ENCODE measurements at regions not wholly inside any gene's neighbourhood (a gene's known extent, or its start where the extent isn't known, plus 50 kb on each side); places are given as distances from the start of the nearest gene placed in this dataset.

- H3K9me3 Mint-ChIP-seq = no peaks in the 10 kb centered on the region
- H3K4me3 Mint-ChIP-seq = no peak overlapping the region
- peaks cover 64% of the 10 kb centered on the region for H3K4me1 Mint-ChIP-seq
- H3K27me3 Mint-ChIP-seq = no peaks in the 10 kb centered on the region
- H3K36me3 Mint-ChIP-seq = peaks cover 4% of the 10 kb centered on the region
- no peak overlapping the region for H3K27ac Mint-ChIP-seq
These were observed 70.8 kb downstream of the NCOR2 start for GRCh38 chr12:124496584-124496983.

- no peaks in the 10 kb centered on the region for H3K9me3 Mint-ChIP-seq
These were observed 72.0 kb downstream of the NCOR2 start for GRCh38 chr12:124495194-124495983.

GRCh38 chr12:124494751-124495129 is 72.7 kb downstream of the NCOR2 start:
- peaks cover 4% of the 10 kb centered on the region for H3K36me3 Mint-ChIP-seq
- H3K27ac Mint-ChIP-seq = no peak overlapping the region
- no peak overlapping the region for H3K4me3 Mint-ChIP-seq
- peaks cover 57% of the 10 kb centered on the region for H3K4me1 Mint-ChIP-seq
- no peaks in the 10 kb centered on the region for H3K9me3 Mint-ChIP-seq
- no peaks in the 10 kb centered on the region for H3K27me3 Mint-ChIP-seq

More at GRCh38 chr12:124495194-124495983, 72.0 kb downstream of the NCOR2 start:
- Mint-ChIP-seq H3K4me3 (no peak overlapping the region), H3K27me3 (no peaks in the 10 kb centered on the region), H3K36me3 (peaks cover 4% of the 10 kb centered on the region), H3K27ac (no peak overlapping the region), H3K4me1 (peaks cover 58% of the 10 kb centered on the region)

DNA sequence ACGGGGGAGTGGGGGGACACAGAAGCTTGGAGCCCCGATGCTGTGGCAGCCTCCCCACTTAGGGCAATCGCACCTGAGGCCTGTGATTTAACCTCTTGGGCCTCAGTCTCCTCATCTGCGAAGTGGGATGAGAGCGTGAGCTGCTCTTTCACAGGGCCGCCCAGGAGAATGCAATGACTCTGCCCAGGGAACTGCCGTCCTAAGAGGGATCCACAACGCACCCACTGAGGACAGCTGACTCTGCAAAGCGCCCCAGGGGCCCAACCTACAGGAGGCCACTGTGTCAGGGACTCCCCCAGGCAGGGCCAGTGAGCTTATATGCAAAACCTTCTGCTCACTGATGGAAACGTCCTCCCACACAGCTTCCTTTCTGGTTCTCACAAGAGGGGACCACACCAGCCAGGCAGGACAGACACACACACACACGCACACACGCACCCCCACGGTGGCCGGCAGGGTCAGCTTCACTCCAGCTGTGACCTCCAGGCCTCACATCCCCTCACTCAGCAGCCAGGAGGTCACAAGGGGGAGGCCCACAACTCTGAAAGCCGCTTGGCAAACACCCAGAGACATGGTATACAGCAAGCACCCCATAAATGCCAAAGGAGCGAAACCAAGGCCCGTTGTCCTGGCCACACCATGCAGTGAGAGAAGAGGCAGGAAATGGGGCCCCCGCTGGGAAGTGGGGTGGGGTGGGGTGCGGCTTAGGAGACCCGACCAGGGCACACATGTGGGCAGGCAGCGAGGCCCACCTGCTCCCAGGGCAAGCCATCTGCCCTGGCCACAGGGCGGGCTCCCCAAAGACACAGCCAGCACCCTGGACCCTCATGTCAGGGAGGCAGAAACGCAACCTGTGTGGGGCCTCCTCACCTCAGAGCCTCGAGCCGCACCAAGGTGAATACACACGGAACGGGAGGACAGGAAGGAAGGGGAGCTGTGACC is 73.3 kb downstream of the NCOR2 start:
- no peaks in the 10 kb centered on the region for H3K9me3 Mint-ChIP-seq
- peak overlapping the region; percentile 87 for H3K27ac Mint-ChIP-seq
- H3K4me1 Mint-ChIP-seq = peaks cover 50% of the 10 kb centered on the region
- H3K27me3 Mint-ChIP-seq = no peaks in the 10 kb centered on the region
- H3K36me3 Mint-ChIP-seq = peaks cover 4% of the 10 kb centered on the region
- peak overlapping the region; percentile 33 for H3K4me3 Mint-ChIP-seq

GRCh38 chr12:124492879-124493808 is 74.3 kb downstream of the NCOR2 start:
- no peak overlapping the region for H3K4me3 Mint-ChIP-seq

DNA sequence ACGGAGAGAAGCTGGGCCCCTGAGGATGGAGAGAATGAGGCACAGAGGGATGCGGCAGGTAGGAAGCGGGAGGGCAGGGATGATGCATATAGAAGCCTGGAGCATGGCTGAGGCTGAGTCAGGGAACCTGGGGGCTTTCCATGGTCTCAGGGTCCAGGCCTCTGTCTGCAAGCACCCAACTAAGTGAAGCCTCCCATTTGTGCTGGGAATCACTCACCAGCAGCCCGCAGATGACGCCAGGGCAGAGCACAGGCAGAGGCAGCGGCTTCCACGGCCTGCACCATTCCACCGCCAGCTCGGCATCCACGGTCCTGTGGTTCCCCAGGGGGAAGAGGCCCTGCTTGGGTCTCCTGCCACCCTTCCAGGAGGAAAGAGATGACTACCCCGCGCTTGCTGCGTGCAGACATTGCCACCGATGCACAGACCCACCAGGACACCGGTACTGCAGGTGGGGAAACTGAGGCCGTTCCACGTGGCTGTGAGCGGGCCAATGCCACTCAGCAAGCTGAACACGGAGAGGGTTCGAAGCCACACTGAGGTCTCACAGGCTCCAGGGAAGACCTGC is 75.5 kb downstream of the NCOR2 start:
- Mint-ChIP-seq H3K4me3 (peak overlapping the region; percentile 7), H3K4me1 (peaks cover 33% of the 10 kb centered on the region), H3K36me3 (peaks cover 4% of the 10 kb centered on the region), H3K9me3 (no peaks in the 10 kb centered on the region), H3K27me3 (no peaks in the 10 kb centered on the region), H3K27ac (no peak overlapping the region)

More at GRCh38 chr12:124492879-124493808, 74.3 kb downstream of the NCOR2 start:
- Mint-ChIP-seq H3K4me1 (peaks cover 41% of the 10 kb centered on the region), H3K36me3 (peaks cover 2% of the 10 kb centered on the region), H3K27me3 (no peaks in the 10 kb centered on the region), H3K9me3 (no peaks in the 10 kb centered on the region), H3K27ac (no peak overlapping the region)

- H3K4me3 Mint-ChIP-seq = no peak overlapping the region
- H3K4me1 Mint-ChIP-seq = peaks cover 31% of the 10 kb centered on the region
These were observed 76.1 kb downstream of the NCOR2 start for GRCh38 chr12:124491310-124491709.

GRCh38 chr12:124490584-124491305 is 76.7 kb downstream of the NCOR2 start:
- Mint-ChIP-seq H3K4me3 (no peak overlapping the region), H3K27ac (no peak overlapping the region), H3K4me1 (peaks cover 28% of the 10 kb centered on the region), H3K9me3 (no peaks in the 10 kb centered on the region), H3K27me3 (no peaks in the 10 kb centered on the region), H3K36me3 (peaks cover 4% of the 10 kb centered on the region)

More at GRCh38 chr12:124491310-124491709, 76.1 kb downstream of the NCOR2 start:
- Mint-ChIP-seq H3K27me3 (no peaks in the 10 kb centered on the region), H3K9me3 (no peaks in the 10 kb centered on the region), H3K36me3 (peaks cover 4% of the 10 kb centered on the region), H3K27ac (no peak overlapping the region)

DNA sequence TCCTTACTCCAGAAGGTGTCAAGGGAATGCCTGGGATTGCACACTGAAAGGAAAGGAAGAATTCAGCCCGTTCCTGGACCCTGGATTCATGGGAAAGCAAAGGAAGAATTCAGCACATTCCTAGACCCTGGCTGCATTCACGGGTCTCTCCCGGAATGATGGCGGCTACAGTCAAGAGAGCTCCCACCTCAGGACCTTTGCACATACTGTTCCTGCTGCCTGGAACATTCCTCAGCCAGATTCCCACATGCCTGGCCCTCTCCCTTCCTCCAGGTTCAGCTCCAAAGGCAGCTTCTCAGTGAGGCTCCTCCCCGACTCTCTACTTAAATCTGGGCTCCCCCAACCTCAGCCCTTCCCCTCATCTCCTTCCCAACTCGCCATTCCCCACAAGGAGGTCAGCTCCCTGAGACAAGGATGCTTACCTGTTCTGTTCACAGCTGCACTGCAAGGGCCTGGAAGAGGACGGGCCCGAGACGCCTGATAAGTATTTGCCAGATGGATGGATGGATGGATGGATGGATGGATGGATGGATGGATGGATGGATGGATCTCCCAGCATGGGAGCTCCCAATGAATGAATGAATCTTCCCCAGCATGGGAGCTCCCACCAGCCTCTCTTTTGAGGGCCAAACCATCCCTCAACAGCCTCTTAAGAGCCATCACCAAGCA is 77.4 kb downstream of the NCOR2 start:
- Mint-ChIP-seq H3K4me1 (peaks cover 22% of the 10 kb centered on the region), H3K36me3 (peaks cover 4% of the 10 kb centered on the region), H3K27me3 (no peaks in the 10 kb centered on the region), H3K27ac (no peak overlapping the region), H3K9me3 (no peaks in the 10 kb centered on the region), H3K4me3 (no peak overlapping the region)

DNA sequence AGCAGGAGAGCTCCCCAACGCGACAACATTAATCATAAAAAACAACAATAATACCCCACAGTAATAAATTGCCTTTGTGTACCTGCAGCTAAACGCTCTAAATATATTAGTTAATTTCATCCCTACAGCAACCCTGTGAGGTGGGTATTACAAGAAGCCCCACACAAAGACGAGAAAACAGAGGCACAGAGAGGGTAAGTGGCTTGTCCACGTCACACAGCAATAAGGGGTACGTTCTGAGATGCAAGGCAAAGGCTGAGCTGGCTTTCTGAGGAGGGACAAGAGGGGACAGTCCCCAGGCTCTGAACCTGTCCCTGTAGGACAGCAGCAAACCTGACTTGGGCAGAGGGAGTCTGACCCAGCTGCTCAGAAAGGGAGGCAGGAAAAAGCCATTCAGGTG is 78.2 kb downstream of the NCOR2 start:
- Mint-ChIP-seq H3K27me3 (no peaks in the 10 kb centered on the region), H3K9me3 (no peaks in the 10 kb centered on the region), H3K4me1 (peaks cover 13% of the 10 kb centered on the region), H3K36me3 (peaks cover 4% of the 10 kb centered on the region), H3K27ac (no peak overlapping the region), H3K4me3 (no peak overlapping the region)

DNA sequence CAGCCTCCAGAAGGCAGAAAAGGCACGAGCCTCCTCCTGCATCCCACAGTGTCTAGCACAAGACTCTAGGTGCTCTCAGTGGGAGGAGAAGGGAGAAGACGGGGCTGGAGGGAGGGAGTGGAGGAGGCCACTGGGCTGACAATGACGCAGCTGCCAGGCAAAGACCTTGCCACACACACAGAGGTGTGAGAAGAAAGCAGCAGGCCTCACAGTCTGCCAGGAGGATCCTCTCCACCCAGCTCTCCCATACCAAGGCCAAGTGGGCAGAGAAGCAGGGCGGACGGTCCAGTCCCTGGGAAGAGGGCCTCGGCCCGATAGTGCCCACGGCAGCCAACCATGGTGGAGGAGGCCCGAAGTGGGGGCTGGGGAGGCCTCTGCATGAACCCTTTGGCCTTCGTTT is 78.9 kb downstream of the NCOR2 start:
- Mint-ChIP-seq H3K4me1 (peaks cover 6% of the 10 kb centered on the region), H3K9me3 (no peaks in the 10 kb centered on the region), H3K27me3 (no peaks in the 10 kb centered on the region), H3K36me3 (peaks cover 5% of the 10 kb centered on the region), H3K27ac (no peak overlapping the region), H3K4me3 (no peak overlapping the region)

DNA sequence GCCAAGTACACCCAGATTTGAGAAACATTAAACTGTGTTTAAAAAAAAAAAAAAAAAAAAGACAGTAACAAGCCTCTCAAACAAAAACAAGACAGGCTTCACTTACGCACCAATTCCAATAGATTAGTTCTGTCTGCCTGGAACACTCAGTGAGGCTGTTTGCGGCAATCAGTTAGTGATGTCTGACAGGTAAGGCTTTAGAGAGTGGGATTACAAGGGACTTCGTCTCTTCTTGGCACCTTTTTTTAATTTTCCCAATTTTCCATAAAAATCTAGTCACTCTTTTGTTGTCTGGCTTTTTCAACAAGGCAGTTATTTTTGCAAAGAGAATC is 79.6 kb downstream of the NCOR2 start:
- Mint-ChIP-seq H3K36me3 (peaks cover 5% of the 10 kb centered on the region), H3K27ac (peak overlapping the region; percentile 70), H3K9me3 (no peaks in the 10 kb centered on the region), H3K4me1 (peaks cover 4% of the 10 kb centered on the region), H3K4me3 (no peak overlapping the region), H3K27me3 (no peaks in the 10 kb centered on the region)

DNA sequence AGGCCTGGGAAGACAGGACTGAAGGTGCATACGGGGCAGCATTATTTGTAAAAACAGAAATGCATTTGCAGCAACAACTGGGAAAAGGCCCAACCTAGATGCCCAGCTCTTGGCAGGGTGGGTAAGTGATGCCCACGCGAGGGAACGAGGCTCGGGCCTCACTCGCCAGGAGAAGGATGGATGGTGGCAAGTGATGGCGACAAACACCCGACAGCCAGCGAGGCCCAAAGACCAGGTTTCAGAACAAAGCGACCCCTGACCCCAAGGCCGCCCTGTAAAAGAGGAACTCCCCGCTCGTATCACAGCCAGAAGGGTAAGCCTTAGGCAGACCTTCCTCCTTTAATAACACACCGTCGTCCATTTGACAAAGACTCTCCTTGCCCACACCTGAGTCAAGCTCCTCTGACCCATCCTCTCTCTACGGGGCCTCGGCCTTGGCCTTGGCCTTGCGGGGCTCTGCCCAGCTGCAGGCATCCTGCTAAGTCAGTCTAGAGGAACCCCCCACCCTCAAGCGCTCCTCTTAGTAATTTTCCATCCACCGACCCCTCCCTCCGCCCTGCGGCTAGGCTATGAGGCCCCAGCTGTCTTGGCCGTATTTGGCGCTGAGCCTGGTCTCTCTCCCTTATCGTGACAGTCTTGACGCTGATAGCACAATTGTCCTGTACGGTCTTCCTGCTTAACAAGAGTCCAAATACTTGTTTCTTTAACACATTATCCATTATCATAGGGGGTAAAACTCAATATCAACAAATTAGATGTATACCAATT is 80.2 kb downstream of the NCOR2 start:
- Mint-ChIP-seq H3K27ac (no peak overlapping the region), H3K36me3 (peaks cover 5% of the 10 kb centered on the region), H3K4me3 (no peak overlapping the region), H3K27me3 (no peaks in the 10 kb centered on the region), H3K9me3 (no peaks in the 10 kb centered on the region), H3K4me1 (peaks cover 4% of the 10 kb centered on the region)
